ENCODE measurements at regions not wholly inside any gene's neighbourhood (a gene's known extent, or its start where the extent isn't known, plus 50 kb on each side); places are given as distances from the start of the nearest gene placed in this dataset.

GRCh38 chr3:78176869-78177268 lies 1137.0 kb downstream of the ROBO2 start (continued):
- TF ChIP-seq ZNF331 (CRISPR knock-in tag; IDR thresholded peaks at IDR 0.05) (peak; percentile 69; the same call in 1 of the 2 replicates), ZNF607 (CRISPR knock-in tag; IDR thresholded peaks at IDR 0.05; ENCODE audit: borderline replicate concordance) (no peak), ETV6 (CRISPR knock-in tag; conservative IDR thresholded peaks at IDR 0.05) (no peak), ZNF124 (CRISPR knock-in tag; IDR thresholded peaks at IDR 0.05) (0 out of 2 replicates have a peak, but pooled peaks have one; percentile 57), IRF2 (CRISPR knock-in tag; IDR thresholded peaks at IDR 0.05) (0 out of 2 replicates have a peak, but pooled peaks have one; percentile 52), GATAD2A (CRISPR knock-in tag; IDR thresholded peaks at IDR 0.05) (peak; percentile 89), ZNF530 (CRISPR knock-in tag; IDR thresholded peaks at IDR 0.05; ENCODE audit: low read depth) (no peak), ETV5 (CRISPR knock-in tag; IDR thresholded peaks at IDR 0.05; ENCODE audit: borderline replicate concordance) (peak; percentile 59; the same call in 1 of the 2 replicates), ZBTB20 (CRISPR knock-in tag; IDR thresholded peaks at IDR 0.05; ENCODE audit: borderline replicate concordance, low read depth) (no peak), MZF1 (CRISPR knock-in tag; IDR thresholded peaks at IDR 0.05; ENCODE audit: borderline replicate concordance) (no peak), HOXA7 (CRISPR knock-in tag; IDR thresholded peaks at IDR 0.05) (no peak), ZNF670 (CRISPR knock-in tag; IDR thresholded peaks at IDR 0.05; ENCODE audit: borderline replicate concordance) (no peak), DNMT3B (CRISPR knock-in tag; conservative IDR thresholded peaks at IDR 0.05) (no peak), ZNF709 (CRISPR knock-in tag; IDR thresholded peaks at IDR 0.05) (no peak), ZNF768 (CRISPR knock-in tag; IDR thresholded peaks at IDR 0.05) (no peak), ZUFSP (CRISPR knock-in tag; IDR thresholded peaks at IDR 0.05; ENCODE audit: borderline replicate concordance) (no peak), CREBL2 (CRISPR knock-in tag; IDR thresholded peaks at IDR 0.05; ENCODE audit: borderline replicate concordance) (no peak), RARA (CRISPR knock-in tag; IDR thresholded peaks at IDR 0.05) (peak; percentile 54), MIER2 (CRISPR knock-in tag; IDR thresholded peaks at IDR 0.05) (0 out of 2 replicates have a peak, but pooled peaks have one; percentile 13), KDM6A (CRISPR knock-in tag; IDR thresholded peaks at IDR 0.05; ENCODE audit: low read depth) (no peak), FOXJ3 (CRISPR knock-in tag; IDR thresholded peaks at IDR 0.05; ENCODE audit: borderline replicate concordance) (peak; percentile 57; the same call in 1 of the 2 replicates), FOSL2 (CRISPR knock-in tag; IDR thresholded peaks at IDR 0.05) (peak; percentile 72), MIXL1 (CRISPR knock-in tag; IDR thresholded peaks at IDR 0.05) (peak; percentile 62; the same call in 1 of the 2 replicates)
- TF ChIP-seq, protein P1, sequence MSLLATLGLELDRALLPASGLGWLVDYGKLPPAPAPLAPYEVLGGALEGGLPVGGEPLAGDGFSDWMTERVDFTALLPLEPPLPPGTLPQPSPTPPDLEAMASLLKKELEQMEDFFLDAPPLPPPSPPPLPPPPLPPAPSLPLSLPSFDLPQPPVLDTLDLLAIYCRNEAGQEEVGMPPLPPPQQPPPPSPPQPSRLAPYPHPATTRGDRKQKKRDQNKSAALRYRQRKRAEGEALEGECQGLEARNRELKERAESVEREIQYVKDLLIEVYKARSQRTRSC (CRISPR knock-in tag; IDR thresholded peaks at IDR 0.05; ENCODE audit: low read depth), result no peak
- TF ChIP-seq, protein P2, sequence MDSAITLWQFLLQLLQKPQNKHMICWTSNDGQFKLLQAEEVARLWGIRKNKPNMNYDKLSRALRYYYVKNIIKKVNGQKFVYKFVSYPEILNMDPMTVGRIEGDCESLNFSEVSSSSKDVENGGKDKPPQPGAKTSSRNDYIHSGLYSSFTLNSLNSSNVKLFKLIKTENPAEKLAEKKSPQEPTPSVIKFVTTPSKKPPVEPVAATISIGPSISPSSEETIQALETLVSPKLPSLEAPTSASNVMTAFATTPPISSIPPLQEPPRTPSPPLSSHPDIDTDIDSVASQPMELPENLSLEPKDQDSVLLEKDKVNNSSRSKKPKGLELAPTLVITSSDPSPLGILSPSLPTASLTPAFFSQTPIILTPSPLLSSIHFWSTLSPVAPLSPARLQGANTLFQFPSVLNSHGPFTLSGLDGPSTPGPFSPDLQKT (CRISPR knock-in tag; IDR thresholded peaks at IDR 0.05; ENCODE audit: borderline replicate concordance), result no peak
- TF ChIP-seq, protein P3, sequence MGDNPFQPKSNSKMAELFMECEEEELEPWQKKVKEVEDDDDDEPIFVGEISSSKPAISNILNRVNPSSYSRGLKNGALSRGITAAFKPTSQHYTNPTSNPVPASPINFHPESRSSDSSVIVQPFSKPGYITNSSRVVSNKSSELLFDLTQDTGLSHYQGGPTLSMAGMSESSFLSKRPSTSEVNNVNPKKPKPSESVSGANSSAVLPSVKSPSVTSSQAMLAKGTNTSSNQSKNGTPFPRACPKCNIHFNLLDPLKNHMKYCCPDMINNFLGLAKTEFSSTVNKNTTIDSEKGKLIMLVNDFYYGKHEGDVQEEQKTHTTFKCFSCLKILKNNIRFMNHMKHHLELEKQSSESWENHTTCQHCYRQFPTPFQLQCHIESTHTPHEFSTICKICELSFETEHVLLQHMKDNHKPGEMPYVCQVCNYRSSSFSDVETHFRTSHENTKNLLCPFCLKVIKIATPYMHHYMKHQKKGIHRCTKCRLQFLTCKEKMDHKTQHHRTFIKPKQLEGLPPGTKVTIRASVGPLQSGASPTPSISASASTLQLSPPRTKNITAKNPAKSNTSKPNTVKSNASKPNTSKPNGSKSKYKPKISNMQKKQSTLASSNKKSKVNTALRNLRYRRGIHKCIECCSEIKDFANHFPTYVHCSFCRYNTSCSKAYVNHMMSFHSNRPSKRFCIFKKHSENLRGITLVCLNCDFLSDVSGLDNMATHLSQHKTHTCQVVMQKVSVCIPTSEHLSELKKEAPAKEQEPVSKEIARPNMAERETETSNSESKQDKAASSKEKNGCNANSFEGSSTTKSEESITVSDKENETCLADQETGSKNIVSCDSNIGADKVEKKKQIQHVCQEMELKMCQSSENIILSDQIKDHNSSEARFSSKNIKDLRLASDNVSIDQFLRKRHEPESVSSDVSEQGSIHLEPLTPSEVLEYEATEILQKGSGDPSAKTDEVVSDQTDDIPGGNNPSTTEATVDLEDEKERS (CRISPR knock-in tag; IDR thresholded peaks at IDR 0.05), result 0 out of 2 replicates have a peak, but pooled peaks have one; percentile 42
